H1 (cell line): ENCODE measurements at regions not wholly inside any gene's neighbourhood (a gene's known extent, or its start where the extent isn't known, plus 50 kb on each side); places are given as distances from the start of the nearest gene placed in this dataset.

Experiments used
- CTCF ChIA-PET: fragments of 300-600 bp; sonication (Branson Sonifier 250); formaldehyde crosslinking; loops from one replicate; lab custom pipeline; 2021; ENCODE audit not compliant: partially characterized antibody; lab: Charles Lee
- POLR2A ChIA-PET: fragments of 300-600 bp; sonication (Branson Sonifier 250); formaldehyde crosslinking; loops from one replicate; lab custom pipeline; 2021; ENCODE audit warnings: inconsistent platforms; ENCODE audit not compliant: partially characterized antibody; lab: Charles Lee
- DNase-seq, 2 experiments: peaks; one replicate each; pipeline versions ENCODE4 v3.0.0 to v3.0.0-alpha.2; 2010 to 2022; ENCODE audit warnings: low spot score in 2 of 2, low read depth in 1 of 2, mixed read lengths in 1 of 2
- FAIRE-seq: peaks from 2 replicates; lab custom pipeline; 2011; peaks lifted over from hg19 to GRCh38; lab: Jason Lieb, UNC
- H2AFZ ChIP-seq: 2 replicates; pipeline ENCODE4 v1.8.1; 2012; ENCODE audit warnings: low read length, inconsistent platforms
- H2AK5ac ChIP-seq: 2 replicates; pipeline ENCODE4 v1.6.1; 2013; ENCODE audit warnings: low read depth, low read length
- H2BK120ac ChIP-seq: replicated peaks from 2 replicates; pipeline ENCODE3; 2013; ENCODE audit warnings: low read depth, low read length, inconsistent platforms
- H2BK12ac ChIP-seq: 2 replicates; pipeline ENCODE4 v1.6.1; 2013; ENCODE audit warnings: low read depth, low read length
- H2BK15ac ChIP-seq: 2 replicates; pipeline ENCODE4 v1.6.1; 2013; ENCODE audit warnings: low read length
- H2BK20ac ChIP-seq: 2 replicates; pipeline ENCODE4 v1.6.1; 2013; ENCODE audit warnings: low read length
- H2BK5ac ChIP-seq: 2 replicates; pipeline ENCODE4 v1.6.1; 2013; ENCODE audit warnings: low read depth, low read length
- H3K14ac ChIP-seq: 2 replicates; pipeline ENCODE4 v1.6.1; 2013; ENCODE audit warnings: inconsistent platforms; ENCODE audit not compliant: insufficient read length
- H3K18ac ChIP-seq: 2 replicates; pipeline ENCODE4 v1.6.1; 2013; ENCODE audit warnings: low read length; ENCODE audit errors: extremely low read depth
- H3K23ac ChIP-seq: 2 replicates; pipeline ENCODE4 v1.6.1; 2013; ENCODE audit warnings: inconsistent platforms; ENCODE audit not compliant: insufficient read length
- H3K23me2 ChIP-seq: 2 replicates; pipeline ENCODE4 v1.6.1; 2013; ENCODE audit warnings: low read depth, low read length
- H3K27ac ChIP-seq: 2 replicates; pipeline ENCODE4 v1.6.1; 2011; ENCODE audit warnings: low read depth, low read length, inconsistent platforms
- H3K27me3 ChIP-seq, 4 experiments: replicated peaks in 1 of 4; 1 replicate in 1 of 4; 2 replicates in 3 of 4; pipeline versions ENCODE4 v1.6.1 to v1.8.1; 2011 to 2013; ENCODE audit warnings: low read length in 3 of 4, mild to moderate bottlenecking in 3 of 4, inconsistent platforms in 2 of 4, mixed read lengths in 2 of 4, moderate library complexity in 1 of 4; ENCODE audit not compliant: control insufficient read depth in 3 of 4, insufficient read depth in 3 of 4; ENCODE audit errors: extremely low read depth in 1 of 4
- H3K36me3 ChIP-seq, 4 experiments: 2 replicates each; pipeline versions ENCODE4 v1.6.1 to v1.8.1; 2011 to 2013; ENCODE audit warnings: mild to moderate bottlenecking in 4 of 4, low read length in 3 of 4, moderate library complexity in 2 of 4, control low read depth in 1 of 4, inconsistent platforms in 1 of 4; ENCODE audit not compliant: insufficient read depth in 4 of 4, control insufficient read depth in 2 of 4
- H3K4ac ChIP-seq: replicated peaks from 2 replicates; pipeline ENCODE3; 2013; ENCODE audit warnings: low read length, low read depth, mixed read lengths, inconsistent platforms; ENCODE audit not compliant: insufficient read length
- H3K4me1 ChIP-seq, 4 experiments: replicated peaks in 1 of 4; 1 replicate in 1 of 4; 2 replicates in 3 of 4; pipeline versions ENCODE4 v1.6.1 to v1.8.1; 2011 to 2013; ENCODE audit warnings: low read length in 3 of 4, inconsistent platforms in 2 of 4, mixed read lengths in 1 of 4; ENCODE audit not compliant: insufficient read depth in 4 of 4, control insufficient read depth in 3 of 4
- H3K4me2 ChIP-seq, 2 experiments: 2 replicates each; pipeline versions ENCODE4 v1.6.1 to v1.8.1; 2011 to 2013; ENCODE audit warnings: low read depth in 2 of 2, low read length in 2 of 2, control low read depth in 1 of 2, inconsistent platforms in 1 of 2, mild to moderate bottlenecking in 1 of 2; ENCODE audit not compliant: insufficient read depth in 1 of 2
- H3K4me3 ChIP-seq, 4 experiments: fragments of 200-600, 300-600 bp in 1 of 4; sonication (generic), shearing (Covaris generic), sonication (Bioruptor Twin) in 1 of 4; 2 replicates each; pipeline versions ENCODE4 v1.5.1 to v1.8.1; 2011 to 2016; ENCODE audit warnings: low read length in 4 of 4, low read depth in 3 of 4, control low read depth in 2 of 4, inconsistent platforms in 2 of 4, mild to moderate bottlenecking in 2 of 4, mixed read lengths in 1 of 4, moderate library complexity in 1 of 4; ENCODE audit not compliant: insufficient read depth in 2 of 4; ENCODE audit errors: extremely low read depth in 1 of 4
- H3K56ac ChIP-seq: replicated peaks from 2 replicates; pipeline ENCODE3; 2013; ENCODE audit warnings: low read depth, mild to moderate bottlenecking, mixed read lengths, low read length, inconsistent platforms; ENCODE audit not compliant: insufficient read length
- H3K79me1 ChIP-seq: 2 replicates; pipeline ENCODE4 v1.6.1; 2013; ENCODE audit warnings: low read depth, low read length, control low read depth
- H3K79me2 ChIP-seq, 2 experiments: 2 replicates each; pipeline versions ENCODE4 v1.6.1 to v1.8.1; 2012 to 2013; ENCODE audit warnings: low read length in 2 of 2, mild to moderate bottlenecking in 2 of 2, inconsistent platforms in 1 of 2; ENCODE audit not compliant: insufficient read depth in 2 of 2, control insufficient read depth in 1 of 2
- H3K9ac ChIP-seq, 4 experiments: replicated peaks in 1 of 4; 1 replicate in 1 of 4; 2 replicates in 3 of 4; pipeline versions ENCODE4 v1.6.1 to v1.8.1; 2011 to 2013; ENCODE audit warnings: low read depth in 3 of 4, low read length in 3 of 4, control low read depth in 2 of 4, mild to moderate bottlenecking in 2 of 4, moderate library complexity in 2 of 4, inconsistent platforms in 1 of 4; ENCODE audit errors: extremely low read depth in 1 of 4
- H3K9me3 ChIP-seq, 2 experiments: 2 replicates each; pipeline versions ENCODE4 v1.6.1 to v1.8.1; 2012 to 2013; ENCODE audit warnings: mild to moderate bottlenecking in 2 of 2, moderate library complexity in 2 of 2, control low read depth in 1 of 2, inconsistent platforms in 1 of 2, low read depth in 1 of 2, low read length in 1 of 2, mixed read lengths in 1 of 2; ENCODE audit not compliant: insufficient read depth in 2 of 2
- H4K20me1 ChIP-seq, 2 experiments: replicated peaks in 1 of 2; 2 replicates each; pipeline versions ENCODE3 to v1.8.1; 2011 to 2013; ENCODE audit warnings: inconsistent platforms in 2 of 2, low read length in 2 of 2, mild to moderate bottlenecking in 1 of 2; ENCODE audit not compliant: insufficient read depth in 2 of 2, control insufficient read depth in 1 of 2
- H4K5ac ChIP-seq: 2 replicates; pipeline ENCODE4 v1.6.1; 2013; ENCODE audit warnings: low read length, low read depth, mixed read lengths, inconsistent platforms; ENCODE audit not compliant: insufficient read length
- H4K8ac ChIP-seq: 2 replicates; pipeline ENCODE4 v1.8.0; 2013; ENCODE audit warnings: mild to moderate bottlenecking, moderate library complexity, low read length, inconsistent platforms; ENCODE audit not compliant: insufficient read depth; ENCODE audit errors: extremely low read depth
- H4K91ac ChIP-seq: replicated peaks from 2 replicates; pipeline ENCODE3; 2013; ENCODE audit warnings: low read length, mixed read lengths, inconsistent platforms; ENCODE audit not compliant: insufficient read length
- JUND ChIP-seq: IDR thresholded peaks from 2 replicates; pipeline ENCODE4 v1.6.1; 2011; ENCODE audit warnings: mild to moderate bottlenecking, improper control_type of control experiment, low read length
- WGBS, 2 experiments: shearing (Covaris generic) in 1 of 2; methylation state at CpG; one replicate each; pipeline versions ENCODE4 v1.1.6 to v1.1.7; 2013 to 2015; ENCODE audit warnings: low lambda C conversion rate in 2 of 2, mixed read lengths in 2 of 2, inconsistent platforms in 1 of 2, low coverage in 1 of 2, missing lambda C conversion rate in 1 of 2; ENCODE audit not compliant: insufficient replicate concordance in 2 of 2, insufficient coverage in 1 of 2, insufficient read length in 1 of 2; ENCODE audit errors: extremely low coverage in 1 of 2, missing lambda C conversion rate in 1 of 2; 5-methylcytosine and 5-hydroxymethylcytosine counted together

- H3K23ac ChIP-seq = no peak overlapping the region
- H4K91ac ChIP-seq = no peak overlapping the region
- no peaks in the 10 kb centered on the region for H3K23me2 ChIP-seq
- TF ChIP-seq JUND = no peak
- no peak overlapping the region for H4K8ac ChIP-seq
- no peak overlapping the region for H2BK5ac ChIP-seq
- H3K14ac ChIP-seq = no peak overlapping the region
- no peaks in the 10 kb centered on the region for H3K27me3 ChIP-seq
- no peak overlapping the region for H2BK120ac ChIP-seq
- FAIRE-seq (no peak), DNase-seq (no peak)
- no peak overlapping the region for H2AFZ ChIP-seq
- no peaks in the 10 kb centered on the region for H3K79me1 ChIP-seq
- no peak overlapping the region for H2BK20ac ChIP-seq
- H3K36me3 ChIP-seq = no peaks in the 10 kb centered on the region
- H3K4me2 ChIP-seq = no peak overlapping the region
- peaks cover 0 to 3% (median 1%) of the 10 kb centered on the region in 4 experiments; a peak in 2 of 7 replicates for H3K4me1 ChIP-seq
- H4K5ac ChIP-seq = no peak overlapping the region
- no peak overlapping the region for H3K4ac ChIP-seq
- no peak overlapping the region for H3K18ac ChIP-seq
- H3K27ac ChIP-seq = no peak overlapping the region
- no peak overlapping the region for H2BK12ac ChIP-seq
- H3K9me3 ChIP-seq = no peaks in the 10 kb centered on the region; a peak in 1 of 4 replicates
- 100% methylated on average over 5 of the region's 5 CpGs; no CpG with 5 or more reads in 1 of the 2 experiments for WGBS, 2 experiments
- no peak overlapping the region for H3K56ac ChIP-seq
- H3K9ac ChIP-seq = no peak overlapping the region
- POLR2A ChIA-PET = no interaction called here
- H3K79me2 ChIP-seq = no peaks in the 10 kb centered on the region
- CTCF ChIA-PET = interaction anchor here (0.7 to 1.1 kb wide), 3 partner anchors 13 to 30 kb away, joined by 3 read pairs; no protein-coding TSS in a partner anchor
- no peak overlapping the region for H2BK15ac ChIP-seq
- H2AK5ac ChIP-seq = no peak overlapping the region
- no peak overlapping the region for H3K4me3 ChIP-seq
- no peaks in the 10 kb centered on the region for H4K20me1 ChIP-seq
Measured at GRCh38 chr4:178102139-178102538, 659.9 kb upstream of the AGA start.
